ENCODE measurements at regions not wholly inside any gene's neighbourhood (a gene's known extent, or its start where the extent isn't known, plus 50 kb on each side); places are given as distances from the start of the nearest gene placed in this dataset.

DNA sequence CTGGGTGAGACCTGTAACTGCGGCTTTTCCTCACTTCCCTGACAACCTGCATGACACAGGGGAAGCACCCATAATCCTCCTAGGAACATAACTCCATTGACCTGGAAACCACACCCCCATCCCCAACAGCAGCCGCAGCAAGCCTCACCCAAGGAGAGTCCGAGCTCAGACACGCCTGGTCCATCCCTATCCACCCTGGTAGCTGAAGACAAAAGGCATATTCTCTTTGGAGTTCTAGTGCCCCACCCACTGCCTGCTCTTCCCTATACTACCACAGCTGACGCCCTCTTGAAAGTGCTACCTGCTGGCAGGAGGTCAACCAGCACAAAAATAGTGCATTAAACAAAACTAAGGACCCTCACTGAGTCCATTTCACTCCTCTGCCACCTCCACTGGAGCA lies 1080.9 kb upstream of the IGFBP7 start:
- TF ChIP-seq, protein P1, sequence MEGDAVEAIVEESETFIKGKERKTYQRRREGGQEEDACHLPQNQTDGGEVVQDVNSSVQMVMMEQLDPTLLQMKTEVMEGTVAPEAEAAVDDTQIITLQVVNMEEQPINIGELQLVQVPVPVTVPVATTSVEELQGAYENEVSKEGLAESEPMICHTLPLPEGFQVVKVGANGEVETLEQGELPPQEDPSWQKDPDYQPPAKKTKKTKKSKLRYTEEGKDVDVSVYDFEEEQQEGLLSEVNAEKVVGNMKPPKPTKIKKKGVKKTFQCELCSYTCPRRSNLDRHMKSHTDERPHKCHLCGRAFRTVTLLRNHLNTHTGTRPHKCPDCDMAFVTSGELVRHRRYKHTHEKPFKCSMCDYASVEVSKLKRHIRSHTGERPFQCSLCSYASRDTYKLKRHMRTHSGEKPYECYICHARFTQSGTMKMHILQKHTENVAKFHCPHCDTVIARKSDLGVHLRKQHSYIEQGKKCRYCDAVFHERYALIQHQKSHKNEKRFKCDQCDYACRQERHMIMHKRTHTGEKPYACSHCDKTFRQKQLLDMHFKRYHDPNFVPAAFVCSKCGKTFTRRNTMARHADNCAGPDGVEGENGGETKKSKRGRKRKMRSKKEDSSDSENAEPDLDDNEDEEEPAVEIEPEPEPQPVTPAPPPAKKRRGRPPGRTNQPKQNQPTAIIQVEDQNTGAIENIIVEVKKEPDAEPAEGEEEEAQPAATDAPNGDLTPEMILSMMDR (conservative IDR thresholded peaks at IDR 0.05 in 1 of 2, IDR thresholded peaks at IDR 0.05 in 1 of 2; ENCODE audit: extremely low read depth in 1 of 2, insufficient read depth in 1 of 2, low read depth in 1 of 2, low read length in 2 of 2): no peak
- no peak for TF ChIP-seq EZH2 (IDR thresholded peaks at IDR 0.05; ENCODE audit: borderline replicate concordance, low read length)
